Gastroesophageal sphincter (tissue), 4 donors: ENCODE measurements at regions not wholly inside any gene's neighbourhood (a gene's known extent, or its start where the extent isn't known, plus 50 kb on each side); places are given as distances from the start of the nearest gene placed in this dataset.
A peak's percentile ranks its signal among the peaks of the same experiment; 100 is the strongest.

ENCODE experiments used
- ATAC-seq: fragments of 150-250 bp; one replicate; pipeline ENCODE4 v1.9.1; 2016; ENCODE audit warnings: mild to moderate bottlenecking, moderate library complexity
- H3K27ac ChIP-seq, 4 donors: fragments of 200-600 bp; sonication (generic) in 3 of 4; 1 replicate in 3 of 4; 2 replicates in 1 of 4; pipeline ENCODE4 v1.5.1; 2016 to 2019
- H3K27me3 ChIP-seq: fragments of 200-600 bp; sonication (generic); one replicate; pipeline ENCODE4 v1.5.1; 2019
- H3K36me3 ChIP-seq, 2 donors: fragments of 200-600 bp; sonication (generic); one replicate each; pipeline ENCODE4 v1.5.1; 2019; ENCODE audit warnings: control low read depth in 1 of 2
- H3K4me1 ChIP-seq, 3 donors: fragments of 200-600 bp; sonication (generic); 1 replicate in 2 of 3; 2 replicates in 1 of 3; pipeline ENCODE4 v1.5.1; 2016 to 2019; ENCODE audit warnings: control low read depth in 2 of 3
- H3K4me3 ChIP-seq, 2 donors: fragments of 200-600 bp; sonication (generic); one replicate each; pipeline ENCODE4 v1.5.1; 2019; ENCODE audit warnings: mild to moderate bottlenecking in 1 of 2, moderate library complexity in 1 of 2
- H3K9me3 ChIP-seq, 3 donors: fragments of 200-600 bp; sonication (generic); one replicate each; pipeline ENCODE4 v1.5.1; 2017 to 2019; ENCODE audit warnings: control low read depth in 2 of 3
- EP300 ChIP-seq: sonication (generic); formaldehyde crosslinking; IDR thresholded peaks from one replicate; pipeline ENCODE4 v1.6.1; 2017; ENCODE audit warnings: antibody characterized with exemption, mild to moderate bottlenecking
- POLR2A ChIP-seq, 2 donors: fragments of 450-650 bp; IDR thresholded peaks; one replicate each; pipeline ENCODE4 v1.6.1; 2017; ENCODE audit warnings: antibody characterized with exemption in 2 of 2, mild to moderate bottlenecking in 2 of 2, moderate library complexity in 1 of 2
- POLR2AphosphoS5 ChIP-seq: sonication (generic); formaldehyde crosslinking; IDR thresholded peaks from one replicate; pipeline ENCODE4 v1.6.1; 2017; ENCODE audit warnings: antibody characterized with exemption
- WGBS, 2 donors: methylation state at CpG; one replicate each; pipeline ENCODE4 v1.1.5; 2018; ENCODE audit warnings: low coverage in 1 of 2; 5-methylcytosine and 5-hydroxymethylcytosine counted together
- TF ChIP-seq, protein P1 (sequence below), 4 experiments: fragments of 200-600 bp in 2 of 4; fragments of 450-650 bp in 2 of 4; sonication (generic) in 1 of 4; IDR thresholded peaks; one replicate each; pipeline ENCODE4 v1.5.1; 2017 to 2019; ENCODE audit warnings: antibody characterized with exemption in 4 of 4, mild to moderate bottlenecking in 2 of 4, moderate library complexity in 2 of 4

DNA sequence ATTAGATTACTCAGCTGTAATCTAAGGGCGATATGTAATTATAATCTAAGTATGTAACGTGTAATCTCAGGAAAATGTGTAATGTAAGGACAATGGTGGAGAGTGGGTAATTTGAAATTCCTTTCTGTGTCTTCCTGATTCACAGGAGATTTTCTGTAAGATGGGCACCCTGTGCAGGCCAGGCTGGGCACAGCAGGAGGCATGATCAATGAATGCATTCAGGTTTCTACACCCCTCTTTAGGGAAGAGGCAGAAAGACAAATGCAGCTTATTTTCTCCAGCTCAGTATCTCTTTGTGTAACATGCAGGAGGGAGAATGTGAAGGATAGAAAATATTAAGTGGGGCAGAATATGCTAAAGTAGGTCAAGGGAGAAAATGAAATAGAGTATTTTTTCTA is 320.1 kb downstream of the PIK3C3 start:
- Histone ChIP-seq H3K27me3 (no peaks in the 10 kb centered on the region), H3K36me3 (no peaks in the 10 kb centered on the region), H3K4me1 (peaks cover 0 to 32% (median 11%) of the 10 kb centered on the region in 3 donors), H3K4me3 (no peak overlapping the region), H3K27ac (peak overlapping the region in 2 of 4 donors; percentile 26 to 54), H3K9me3 (no peaks in the 10 kb centered on the region)
- 61 to 83% methylated on average over 2 of the region's 2 CpGs for WGBS, 2 donors
- TF ChIP-seq POLR2AphosphoS5 (no peak), EP300 (no peak)
- no peak for ATAC-seq

- Histone ChIP-seq H3K9me3 (no peaks in the 10 kb centered on the region), H3K4me3 (no peak overlapping the region), H3K4me1 (peaks cover 0 to 32% (median 11%) of the 10 kb centered on the region in 3 donors), H3K36me3 (no peaks in the 10 kb centered on the region), H3K27me3 (no peaks in the 10 kb centered on the region), H3K27ac (no peak overlapping the region)
- 67 to 68% methylated on average over 6 to 7 of the region's 8 CpGs for WGBS, 2 donors
- TF ChIP-seq EP300 (no peak), POLR2A (IDR thresholded peaks at IDR 0.05) (no peak), POLR2AphosphoS5 (no peak)
- TF ChIP-seq, protein P1, sequence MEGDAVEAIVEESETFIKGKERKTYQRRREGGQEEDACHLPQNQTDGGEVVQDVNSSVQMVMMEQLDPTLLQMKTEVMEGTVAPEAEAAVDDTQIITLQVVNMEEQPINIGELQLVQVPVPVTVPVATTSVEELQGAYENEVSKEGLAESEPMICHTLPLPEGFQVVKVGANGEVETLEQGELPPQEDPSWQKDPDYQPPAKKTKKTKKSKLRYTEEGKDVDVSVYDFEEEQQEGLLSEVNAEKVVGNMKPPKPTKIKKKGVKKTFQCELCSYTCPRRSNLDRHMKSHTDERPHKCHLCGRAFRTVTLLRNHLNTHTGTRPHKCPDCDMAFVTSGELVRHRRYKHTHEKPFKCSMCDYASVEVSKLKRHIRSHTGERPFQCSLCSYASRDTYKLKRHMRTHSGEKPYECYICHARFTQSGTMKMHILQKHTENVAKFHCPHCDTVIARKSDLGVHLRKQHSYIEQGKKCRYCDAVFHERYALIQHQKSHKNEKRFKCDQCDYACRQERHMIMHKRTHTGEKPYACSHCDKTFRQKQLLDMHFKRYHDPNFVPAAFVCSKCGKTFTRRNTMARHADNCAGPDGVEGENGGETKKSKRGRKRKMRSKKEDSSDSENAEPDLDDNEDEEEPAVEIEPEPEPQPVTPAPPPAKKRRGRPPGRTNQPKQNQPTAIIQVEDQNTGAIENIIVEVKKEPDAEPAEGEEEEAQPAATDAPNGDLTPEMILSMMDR (IDR thresholded peaks at IDR 0.05) = no peak
- ATAC-seq = no peak
Observed at GRCh38 chr18:42275949-42276730, 321.1 kb downstream of the PIK3C3 start.

DNA sequence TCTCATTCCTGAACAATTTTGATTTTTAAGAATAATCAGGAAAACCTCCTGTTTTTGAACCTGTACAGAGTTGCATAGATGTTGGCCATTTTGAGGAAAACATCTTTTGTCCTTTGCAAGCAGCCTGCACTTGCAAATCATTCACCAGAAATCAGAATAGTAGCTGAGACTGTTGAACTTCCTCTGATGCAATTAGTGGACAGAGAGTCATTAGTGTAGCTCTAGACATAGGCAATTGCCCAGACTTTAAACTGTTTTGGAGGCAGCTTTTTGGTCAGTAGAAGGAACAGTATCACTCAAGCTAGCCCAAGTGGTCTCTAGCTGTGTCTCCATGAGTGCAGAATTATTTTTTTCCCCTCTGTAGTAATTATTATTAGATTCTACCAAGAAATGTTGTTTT is 326.1 kb downstream of the PIK3C3 start:
- no peak for TF ChIP-seq POLR2AphosphoS5
- TF ChIP-seq, protein P1 (IDR thresholded peaks at IDR 0.05) = no peak
- TF ChIP-seq EP300 = no peak
- TF ChIP-seq POLR2A (IDR thresholded peaks at IDR 0.05) = no peak
- no peak for ATAC-seq

GRCh38 chr18:42281851-42282250 is 326.8 kb downstream of the PIK3C3 start:
- Histone ChIP-seq H3K4me3 (no peak overlapping the region), H3K27ac (no peak overlapping the region), H3K4me1 (peaks cover 0 to 8% (median 0%) of the 10 kb centered on the region in 3 donors), H3K36me3 (no peaks in the 10 kb centered on the region), H3K27me3 (no peaks in the 10 kb centered on the region), H3K9me3 (no peaks in the 10 kb centered on the region)
- no peak for TF ChIP-seq POLR2AphosphoS5
- TF ChIP-seq EP300 = no peak
- TF ChIP-seq POLR2A (IDR thresholded peaks at IDR 0.05) = no peak
- TF ChIP-seq, protein P1 (IDR thresholded peaks at IDR 0.05) = no peak
- ATAC-seq = no peak

More for the DNA sequence above, 326.1 kb downstream of the PIK3C3 start:
- Histone ChIP-seq H3K4me1 (peaks cover 0 to 14% (median 3%) of the 10 kb centered on the region in 3 donors), H3K27ac (no peak overlapping the region), H3K9me3 (no peaks in the 10 kb centered on the region), H3K4me3 (no peak overlapping the region), H3K27me3 (no peaks in the 10 kb centered on the region), H3K36me3 (no peaks in the 10 kb centered on the region)

DNA sequence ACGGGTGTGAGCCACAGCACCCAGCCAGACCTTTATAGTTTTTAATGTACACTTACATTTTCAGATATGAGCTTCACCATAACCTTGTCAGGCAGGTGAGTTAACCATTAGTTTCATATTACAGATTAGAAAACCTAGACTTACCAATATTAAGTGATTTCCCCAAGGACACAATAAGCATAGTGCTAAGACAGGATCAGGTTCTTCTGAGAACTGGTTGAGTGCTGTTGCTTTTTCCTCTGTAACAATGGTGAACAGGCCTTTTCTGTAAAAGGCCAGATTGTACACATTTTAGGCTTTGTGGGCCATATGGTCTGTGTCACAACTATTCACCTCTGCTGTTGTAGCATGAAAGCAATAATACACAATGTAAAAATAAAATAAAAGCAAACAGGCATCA is 332.0 kb downstream of the PIK3C3 start:
- Histone ChIP-seq H3K36me3 (no peaks in the 10 kb centered on the region), H3K27ac (no peak overlapping the region), H3K4me3 (no peak overlapping the region), H3K9me3 (no peaks in the 10 kb centered on the region), H3K4me1 (no peaks in the 10 kb centered on the region), H3K27me3 (no peaks in the 10 kb centered on the region)
- 100% methylated on average over 1 of the region's 1 CpG; no CpG with 5 or more reads in 1 of the 2 donors for WGBS, 2 donors
- ATAC-seq = no peak
- TF ChIP-seq EP300 = no peak
- TF ChIP-seq POLR2A (IDR thresholded peaks at IDR 0.05) = no peak
- TF ChIP-seq, protein P1 (IDR thresholded peaks at IDR 0.05) = no peak
- TF ChIP-seq POLR2AphosphoS5 = no peak
